NB4 (cell line): ENCODE measurements at regions not wholly inside any gene's neighbourhood (a gene's known extent, or its start where the extent isn't known, plus 50 kb on each side); places are given as distances from the start of the nearest gene placed in this dataset.

Source experiments
- DNase-seq: peaks from one replicate; pipeline ENCODE4 v3.0.0; 2010; ENCODE audit warnings: low read depth
- H3K4me3 ChIP-seq: one replicate; pipeline ENCODE4 v1.5.1; 2011; ENCODE audit warnings: mild to moderate bottlenecking, low read depth, low read length, moderate library complexity
- MYC ChIP-seq: IDR thresholded peaks from 2 replicates; pipeline ENCODE4 v1.6.1; 2011; ENCODE audit warnings: low read depth, low read length
- POLR2A ChIP-seq: IDR thresholded peaks from 2 replicates; pipeline ENCODE4 v1.6.1; 2011; ENCODE audit warnings: mild to moderate bottlenecking; ENCODE audit not compliant: insufficient read length; ENCODE audit errors: extremely low read depth
- TF ChIP-seq, protein P1 (sequence below): IDR thresholded peaks from 2 replicates; pipeline ENCODE4 v1.6.1; 2011; ENCODE audit warnings: low read depth, low read length
- TF ChIP-seq, protein P2 (sequence below): IDR thresholded peaks from one replicate; pipeline ENCODE4 v1.5.1; 2012; ENCODE audit warnings: low read depth, low read length

DNA sequence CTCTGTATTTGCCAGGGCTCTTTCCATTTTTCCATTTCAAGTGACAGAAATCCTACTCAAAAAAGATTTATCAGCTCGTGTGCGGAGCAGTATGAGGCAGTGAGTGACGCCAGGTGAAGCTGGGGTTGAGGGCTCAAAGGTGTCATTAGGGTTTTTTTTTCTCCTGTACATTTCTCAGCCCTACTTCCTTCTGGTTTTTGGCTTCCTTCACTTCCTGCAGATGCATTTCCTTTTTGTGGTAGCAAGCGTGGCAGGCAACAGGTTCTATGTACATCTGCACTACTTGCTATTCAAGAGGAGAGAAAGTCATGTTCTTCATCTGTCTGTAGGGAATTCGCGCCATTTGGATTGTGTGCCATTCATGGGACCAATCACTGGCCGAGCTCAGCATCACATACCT lies 52.8 kb upstream of the AOAH start:
- DNase-seq = peak; percentile 39
- no peak overlapping the region for H3K4me3 ChIP-seq
- TF ChIP-seq, protein P1, sequence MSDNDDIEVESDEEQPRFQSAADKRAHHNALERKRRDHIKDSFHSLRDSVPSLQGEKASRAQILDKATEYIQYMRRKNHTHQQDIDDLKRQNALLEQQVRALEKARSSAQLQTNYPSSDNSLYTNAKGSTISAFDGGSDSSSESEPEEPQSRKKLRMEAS = no peak
- TF ChIP-seq MYC (no peak), POLR2A (no peak)
- TF ChIP-seq, protein P2, sequence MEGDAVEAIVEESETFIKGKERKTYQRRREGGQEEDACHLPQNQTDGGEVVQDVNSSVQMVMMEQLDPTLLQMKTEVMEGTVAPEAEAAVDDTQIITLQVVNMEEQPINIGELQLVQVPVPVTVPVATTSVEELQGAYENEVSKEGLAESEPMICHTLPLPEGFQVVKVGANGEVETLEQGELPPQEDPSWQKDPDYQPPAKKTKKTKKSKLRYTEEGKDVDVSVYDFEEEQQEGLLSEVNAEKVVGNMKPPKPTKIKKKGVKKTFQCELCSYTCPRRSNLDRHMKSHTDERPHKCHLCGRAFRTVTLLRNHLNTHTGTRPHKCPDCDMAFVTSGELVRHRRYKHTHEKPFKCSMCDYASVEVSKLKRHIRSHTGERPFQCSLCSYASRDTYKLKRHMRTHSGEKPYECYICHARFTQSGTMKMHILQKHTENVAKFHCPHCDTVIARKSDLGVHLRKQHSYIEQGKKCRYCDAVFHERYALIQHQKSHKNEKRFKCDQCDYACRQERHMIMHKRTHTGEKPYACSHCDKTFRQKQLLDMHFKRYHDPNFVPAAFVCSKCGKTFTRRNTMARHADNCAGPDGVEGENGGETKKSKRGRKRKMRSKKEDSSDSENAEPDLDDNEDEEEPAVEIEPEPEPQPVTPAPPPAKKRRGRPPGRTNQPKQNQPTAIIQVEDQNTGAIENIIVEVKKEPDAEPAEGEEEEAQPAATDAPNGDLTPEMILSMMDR = no peak

DNA sequence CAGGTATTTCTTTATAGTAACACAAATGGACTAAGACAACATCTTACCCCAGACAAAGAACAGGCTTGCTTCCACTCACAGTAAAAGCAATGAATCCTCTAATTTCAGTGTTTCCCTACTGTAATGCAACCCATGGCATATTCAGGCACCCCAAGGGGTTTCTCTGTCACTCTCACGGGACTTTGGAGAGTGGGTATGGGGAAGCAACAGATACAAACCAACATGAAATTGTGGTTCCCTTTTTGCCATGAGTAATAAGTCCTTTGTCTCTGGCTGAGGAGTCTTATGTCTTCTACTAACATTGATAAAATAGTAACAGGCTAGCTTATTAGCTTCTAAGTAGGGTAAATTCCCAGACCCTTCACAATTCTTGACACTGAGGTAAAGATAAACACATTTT lies 51.4 kb upstream of the AOAH start:
- TF ChIP-seq, protein P1 = 0 out of 2 replicates have a peak, but pooled peaks have one; percentile 31
- TF ChIP-seq MYC (0 out of 2 replicates have a peak, but pooled peaks have one; percentile 27), POLR2A (no peak)
- peak; percentile 92 for DNase-seq
- no peak overlapping the region for H3K4me3 ChIP-seq

DNA sequence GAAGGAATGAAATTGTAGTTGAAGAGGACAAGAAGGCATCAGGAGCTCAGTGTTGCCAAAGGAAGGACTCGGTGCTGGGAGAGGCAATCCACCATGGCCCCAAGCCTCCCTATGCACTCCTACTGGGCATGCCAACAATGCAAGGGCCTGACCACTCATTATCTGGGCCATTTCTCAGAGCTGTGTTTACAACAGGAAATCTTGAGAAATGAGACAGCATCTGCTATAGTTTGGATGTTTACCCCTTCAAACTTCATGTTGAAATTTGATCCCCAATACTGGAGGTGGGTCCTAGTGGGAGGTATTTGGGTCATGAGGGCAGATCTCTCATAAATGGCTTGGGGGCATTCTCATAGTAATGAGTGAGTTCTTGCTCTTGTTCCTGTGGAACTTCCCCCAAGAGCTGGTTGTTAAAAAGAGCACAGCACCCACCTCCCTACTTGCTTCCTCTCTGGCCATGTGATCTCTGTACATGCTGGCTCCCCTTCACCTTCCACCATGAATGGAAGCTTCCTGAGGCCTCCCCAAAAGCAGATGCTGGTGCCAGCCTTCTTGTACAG lies 50.8 kb upstream of the AOAH start:
- peak; percentile 76 for DNase-seq
- H3K4me3 ChIP-seq = no peak overlapping the region
- TF ChIP-seq POLR2A (no peak), MYC (peak; percentile 16; the same call in 1 of the 2 replicates)
- TF ChIP-seq, protein P1 = no peak; the same call in 1 of the 2 replicates
